ENCODE measurements at regions not wholly inside any gene's neighbourhood (a gene's known extent, or its start where the extent isn't known, plus 50 kb on each side); places are given as distances from the start of the nearest gene placed in this dataset.

GRCh38 chr2:145655165-145655765 is 1135.3 kb upstream of the ZEB2 start:
- TF ChIP-seq CTCF (IDR thresholded peaks at IDR 0.05; ENCODE audit: control extremely low read depth, extremely low read depth, low read depth, missing control alignments) = no peak
- CTCF ChIA-PET = interaction anchor here (1.0 to 1.3 kb wide), 2 partner anchors 8 to 26 kb away, joined by 3 to 5 read pairs; no protein-coding TSS in a partner anchor
- no peak for DNase-seq (ENCODE audit: extremely low spot score)
- POLR2A ChIA-PET = no interaction called here

- TF ChIP-seq CTCF (IDR thresholded peaks at IDR 0.05; ENCODE audit: control extremely low read depth, extremely low read depth, low read depth, missing control alignments) = no peak
- ChIA-PET POLR2A (no interaction called here), CTCF (interaction anchor here (1.0 kb wide), 1 partner anchor 26 kb away, joined by 3 read pairs; no protein-coding TSS in a partner anchor)
- no peak for DNase-seq (ENCODE audit: extremely low spot score)
Observed at GRCh38 chr2:145654746-145655145, 1134.8 kb upstream of the ZEB2 start.

- POLR2A ChIA-PET = no interaction called here
- CTCF ChIA-PET = interaction anchor here (1.0 kb wide), 1 partner anchor 25 kb away, joined by 3 read pairs; no protein-coding TSS in a partner anchor
- no peak for DNase-seq (ENCODE audit: extremely low spot score)
Observed at GRCh38 chr2:145654156-145654555, 1134.2 kb upstream of the ZEB2 start.

GRCh38 chr2:145653553-145653952 is 1133.6 kb upstream of the ZEB2 start:
- DNase-seq (ENCODE audit: extremely low spot score) = no peak
- ChIA-PET CTCF (interaction anchor here (2.0 kb wide), 1 partner anchor 99 kb away, joined by 6 read pairs; no protein-coding TSS in a partner anchor), POLR2A (no interaction called here)
- TF ChIP-seq CTCF (IDR thresholded peaks at IDR 0.05; ENCODE audit: control extremely low read depth, extremely low read depth, low read depth, missing control alignments) = no peak

More at GRCh38 chr2:145654156-145654555, 1134.2 kb upstream of the ZEB2 start:
- no peak for TF ChIP-seq CTCF (IDR thresholded peaks at IDR 0.05; ENCODE audit: control extremely low read depth, extremely low read depth, low read depth, missing control alignments)

GRCh38 chr2:145652571-145653545 is 1132.9 kb upstream of the ZEB2 start:
- no peak for TF ChIP-seq CTCF (IDR thresholded peaks at IDR 0.05; ENCODE audit: control extremely low read depth, extremely low read depth, low read depth, missing control alignments)
- DNase-seq (ENCODE audit: extremely low spot score) = no peak
- CTCF ChIA-PET = interaction anchor here (0.6 to 2.0 kb wide), 2 partner anchors 10 to 100 kb away, joined by 3 to 6 read pairs; no protein-coding TSS in a partner anchor
- POLR2A ChIA-PET = no interaction called here

- POLR2A ChIA-PET = no interaction called here
- no peak for DNase-seq (ENCODE audit: extremely low spot score)
- no peak for TF ChIP-seq CTCF (IDR thresholded peaks at IDR 0.05; ENCODE audit: control extremely low read depth, extremely low read depth, low read depth, missing control alignments)
- CTCF ChIA-PET = interaction anchor here (0.6 to 2.0 kb wide), 2 partner anchors 9 to 101 kb away, joined by 3 to 6 read pairs; no protein-coding TSS in a partner anchor
Observed at GRCh38 chr2:145652036-145652435, 1132.1 kb upstream of the ZEB2 start.
